AG10803 (cell line): ENCODE measurements at regions not wholly inside any gene's neighbourhood (a gene's known extent, or its start where the extent isn't known, plus 50 kb on each side); places are given as distances from the start of the nearest gene placed in this dataset.
A peak's percentile ranks its signal among the peaks of the same experiment; 100 is the strongest.
"Not testable (repeated sequence)": the region's sequence is repeated elsewhere in the genome, so short reads cannot be mapped to it uniquely, and the experiment has no call there.

Source experiments
- DNase-seq: peaks from one replicate; pipeline ENCODE4 v3.0.0; 2010; ENCODE audit warnings: low read depth
- H3K4me3 ChIP-seq: 2 replicates; pipeline ENCODE4 v1.5.1; 2011; ENCODE audit warnings: mild to moderate bottlenecking, low read length, control low read depth
- TF ChIP-seq, protein P1 (sequence below): conservative IDR thresholded peaks from 2 replicates; pipeline ENCODE4 v1.5.1; 2011; ENCODE audit warnings: mild to moderate bottlenecking, low read length, control low read depth, inconsistent platforms

DNA sequence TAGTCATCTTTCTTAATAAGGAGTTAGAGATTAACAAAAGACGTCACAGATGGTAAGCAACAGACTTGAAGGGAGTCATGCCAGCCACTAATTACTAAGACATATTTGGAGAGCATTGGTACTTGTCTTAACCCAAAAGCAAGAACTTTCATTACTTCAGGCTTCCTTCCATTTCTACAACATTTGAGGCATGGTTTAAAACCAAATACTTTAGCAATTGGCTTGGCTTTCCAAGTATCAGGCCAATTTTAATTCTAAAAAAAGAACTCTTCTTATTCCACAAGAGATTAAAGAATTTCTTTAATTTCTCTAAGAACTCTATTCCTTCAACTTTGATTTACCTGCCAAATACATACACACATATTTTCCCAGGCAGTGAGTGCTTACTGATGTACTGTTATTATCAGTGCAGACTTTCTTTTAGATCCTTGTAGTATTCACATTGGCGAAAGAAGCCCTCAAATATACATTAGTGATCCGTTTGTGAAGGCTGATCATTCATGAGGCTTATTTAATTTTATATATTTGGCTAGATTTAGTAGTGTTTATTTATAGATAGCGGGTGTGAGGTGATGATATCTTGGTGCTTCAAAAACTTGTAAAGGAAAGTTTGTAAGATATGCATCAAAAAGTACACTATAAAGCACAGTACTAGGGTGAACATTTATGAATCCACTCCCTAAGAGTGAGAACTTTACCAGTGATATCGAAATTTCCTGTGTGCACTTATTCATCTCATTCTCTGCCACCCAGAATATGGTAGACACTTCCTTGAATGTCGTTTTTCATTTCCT lies 229.2 kb downstream of the MFSD1 start:
- TF ChIP-seq, protein P1, sequence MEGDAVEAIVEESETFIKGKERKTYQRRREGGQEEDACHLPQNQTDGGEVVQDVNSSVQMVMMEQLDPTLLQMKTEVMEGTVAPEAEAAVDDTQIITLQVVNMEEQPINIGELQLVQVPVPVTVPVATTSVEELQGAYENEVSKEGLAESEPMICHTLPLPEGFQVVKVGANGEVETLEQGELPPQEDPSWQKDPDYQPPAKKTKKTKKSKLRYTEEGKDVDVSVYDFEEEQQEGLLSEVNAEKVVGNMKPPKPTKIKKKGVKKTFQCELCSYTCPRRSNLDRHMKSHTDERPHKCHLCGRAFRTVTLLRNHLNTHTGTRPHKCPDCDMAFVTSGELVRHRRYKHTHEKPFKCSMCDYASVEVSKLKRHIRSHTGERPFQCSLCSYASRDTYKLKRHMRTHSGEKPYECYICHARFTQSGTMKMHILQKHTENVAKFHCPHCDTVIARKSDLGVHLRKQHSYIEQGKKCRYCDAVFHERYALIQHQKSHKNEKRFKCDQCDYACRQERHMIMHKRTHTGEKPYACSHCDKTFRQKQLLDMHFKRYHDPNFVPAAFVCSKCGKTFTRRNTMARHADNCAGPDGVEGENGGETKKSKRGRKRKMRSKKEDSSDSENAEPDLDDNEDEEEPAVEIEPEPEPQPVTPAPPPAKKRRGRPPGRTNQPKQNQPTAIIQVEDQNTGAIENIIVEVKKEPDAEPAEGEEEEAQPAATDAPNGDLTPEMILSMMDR: no peak
- DNase-seq: no peak
- no peak overlapping the region for H3K4me3 ChIP-seq

DNA sequence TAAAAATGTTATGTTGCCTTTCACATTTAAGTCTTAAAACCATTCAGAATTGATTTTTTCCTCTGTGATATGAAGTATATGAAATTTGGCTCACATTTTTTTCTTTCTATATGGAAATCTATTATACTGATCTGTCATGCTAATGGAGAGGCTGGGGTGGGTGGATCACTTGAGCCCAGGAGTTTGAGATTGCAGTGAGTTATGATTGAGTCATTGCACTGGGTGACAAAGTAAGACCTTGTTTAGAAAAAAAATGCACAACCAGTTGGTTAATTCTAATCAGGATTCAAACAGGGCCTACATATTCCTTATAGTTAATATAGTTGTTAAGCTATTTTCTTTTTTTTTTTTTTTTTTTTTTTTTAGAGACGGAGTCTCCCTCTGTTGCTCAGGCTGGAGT lies 230.5 kb downstream of the MFSD1 start:
- TF ChIP-seq, protein P1: no peak
- DNase-seq: peak; percentile 4
- no peak overlapping the region for H3K4me3 ChIP-seq

DNA sequence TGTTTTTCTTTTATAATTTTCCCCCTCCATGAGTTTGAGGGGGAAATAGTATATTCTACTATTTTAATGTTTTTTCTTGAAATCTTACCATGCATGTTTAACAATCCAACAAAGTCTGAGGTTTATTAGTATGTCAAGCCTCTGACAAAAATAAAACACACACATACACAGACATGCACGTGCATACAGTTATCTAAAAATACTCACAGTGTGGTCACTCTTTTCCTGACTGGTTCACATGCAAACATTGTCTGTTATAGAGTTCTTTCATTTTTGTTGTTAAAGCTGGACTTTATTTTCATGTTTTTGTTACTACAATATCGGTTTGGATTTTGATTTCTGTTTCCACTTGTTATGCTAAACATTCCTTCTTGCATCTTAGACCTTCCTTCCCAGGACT lies 236.6 kb downstream of the MFSD1 start:
- TF ChIP-seq, protein P1: no peak
- no peak overlapping the region for H3K4me3 ChIP-seq

DNA sequence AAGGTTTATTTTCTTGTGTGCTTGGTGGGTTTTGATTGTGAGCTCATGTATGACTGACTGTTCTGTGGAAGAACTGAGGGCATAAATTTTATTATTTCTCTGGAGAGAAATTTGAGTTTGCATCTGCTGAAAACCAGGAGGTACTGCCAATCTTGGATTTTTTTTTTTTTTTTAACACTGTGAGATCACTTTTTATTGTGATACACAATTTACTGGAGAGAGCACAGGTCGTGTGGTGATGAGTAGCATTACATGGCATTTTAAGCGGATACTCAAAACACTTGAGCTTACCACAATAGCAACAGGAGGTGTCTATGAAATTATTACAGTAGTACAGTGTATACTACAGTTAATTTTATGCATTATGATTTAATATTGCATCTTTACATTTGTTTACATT lies 237.4 kb downstream of the MFSD1 start:
- TF ChIP-seq, protein P1: no peak
- no peak for DNase-seq
- no peak overlapping the region for H3K4me3 ChIP-seq

More for the DNA sequence above, 236.6 kb downstream of the MFSD1 start:
- no peak for DNase-seq

DNA sequence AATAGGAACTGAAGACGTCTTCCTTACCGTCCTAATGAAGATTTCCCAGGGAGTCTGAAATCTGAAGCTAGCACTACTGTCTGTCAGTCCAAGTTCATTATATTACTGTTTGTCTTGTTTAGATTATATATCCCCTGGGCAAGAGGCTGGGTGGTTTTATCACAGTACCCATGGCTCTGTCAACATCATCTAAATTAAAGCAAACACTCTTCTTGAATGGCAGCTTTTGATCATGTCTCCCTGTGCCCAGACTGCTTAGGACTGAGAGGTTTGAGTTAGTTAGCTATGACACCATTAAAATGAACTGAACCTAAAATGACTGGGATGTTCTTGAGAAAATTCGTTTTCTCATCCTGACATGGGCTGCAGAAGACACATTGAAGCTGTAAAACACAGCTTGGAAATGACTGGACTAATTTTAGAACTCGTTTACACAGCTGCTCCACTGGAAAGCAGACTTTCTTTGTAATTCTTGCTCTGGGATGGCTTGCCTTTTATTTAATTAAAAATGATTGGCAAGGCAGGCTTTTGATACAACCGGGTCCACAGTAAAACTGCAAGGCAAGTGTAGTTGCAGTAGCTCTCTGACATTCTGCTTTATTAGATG lies 243.5 kb downstream of the MFSD1 start:
- DNase-seq: no peak
- H3K4me3 ChIP-seq: no peak overlapping the region
- TF ChIP-seq, protein P1: no peak

DNA sequence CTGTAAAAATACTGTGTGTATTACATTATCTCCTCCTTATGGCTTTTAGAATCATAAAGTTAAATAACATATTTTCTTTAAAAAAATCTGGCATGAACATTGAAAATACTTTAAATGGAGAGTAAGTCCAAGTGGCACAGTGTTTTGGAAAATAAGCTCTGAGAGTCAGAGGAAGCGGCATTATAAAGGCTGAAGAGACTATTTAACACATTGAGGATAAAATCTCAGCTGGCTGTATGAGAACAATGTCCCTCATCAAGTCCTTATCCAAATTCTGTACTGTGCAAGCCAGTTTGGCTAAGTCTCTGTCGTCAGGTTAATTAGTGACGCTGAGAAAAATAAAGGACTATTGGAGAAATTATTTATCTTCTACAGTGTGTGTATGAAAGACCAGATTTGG lies 245.5 kb downstream of the MFSD1 start:
- no peak overlapping the region for H3K4me3 ChIP-seq
- TF ChIP-seq, protein P1: no peak
- no peak for DNase-seq

DNA sequence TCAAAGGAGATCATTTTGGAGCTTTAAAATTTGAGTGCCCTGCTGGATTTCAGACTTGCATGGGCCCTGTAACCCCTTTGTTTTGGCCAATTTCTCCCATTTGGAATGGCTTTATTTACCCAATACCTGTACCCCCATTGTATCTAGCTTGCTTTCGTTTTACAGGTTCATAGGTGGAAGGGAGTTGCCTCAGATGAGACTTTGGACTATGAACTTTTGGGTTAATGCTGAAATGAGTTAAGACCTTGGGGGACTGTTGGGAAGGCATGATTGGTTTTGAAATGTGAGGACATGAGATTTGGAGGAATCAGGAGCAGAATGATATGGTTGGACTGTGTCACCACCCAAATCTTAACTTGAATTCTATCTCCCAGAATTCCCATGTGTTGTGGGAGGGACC lies 250.6 kb downstream of the MFSD1 start:
- not testable (repeated sequence) for H3K4me3 ChIP-seq, DNase-seq
